HG03521 (cell line): ENCODE measurements at regions not wholly inside any gene's neighbourhood (a gene's known extent, or its start where the extent isn't known, plus 50 kb on each side); places are given as distances from the start of the nearest gene placed in this dataset.
"Not testable (repeated sequence)": the region's sequence is repeated elsewhere in the genome, so short reads cannot be mapped to it uniquely, and the experiment has no call there.

Experiments used
- ATAC-seq: cut with Tn5 transposase; IDR thresholded peaks from one replicate; pipeline ENCODE4 v1.9.1; 2021; ENCODE audit warnings: mild to moderate bottlenecking, moderate library complexity; ENCODE audit not compliant: unreplicated experiment

- ATAC-seq = no peak
These were observed 79.6 kb upstream of the LAPTM4A start for GRCh38 chr2:20130821-20131645.

- ATAC-seq = no peak
These were observed 78.7 kb upstream of the LAPTM4A start for GRCh38 chr2:20130160-20130560.

GRCh38 chr2:20129331-20130159 lies 78.1 kb upstream of the LAPTM4A start:
- ATAC-seq = no peak

DNA sequence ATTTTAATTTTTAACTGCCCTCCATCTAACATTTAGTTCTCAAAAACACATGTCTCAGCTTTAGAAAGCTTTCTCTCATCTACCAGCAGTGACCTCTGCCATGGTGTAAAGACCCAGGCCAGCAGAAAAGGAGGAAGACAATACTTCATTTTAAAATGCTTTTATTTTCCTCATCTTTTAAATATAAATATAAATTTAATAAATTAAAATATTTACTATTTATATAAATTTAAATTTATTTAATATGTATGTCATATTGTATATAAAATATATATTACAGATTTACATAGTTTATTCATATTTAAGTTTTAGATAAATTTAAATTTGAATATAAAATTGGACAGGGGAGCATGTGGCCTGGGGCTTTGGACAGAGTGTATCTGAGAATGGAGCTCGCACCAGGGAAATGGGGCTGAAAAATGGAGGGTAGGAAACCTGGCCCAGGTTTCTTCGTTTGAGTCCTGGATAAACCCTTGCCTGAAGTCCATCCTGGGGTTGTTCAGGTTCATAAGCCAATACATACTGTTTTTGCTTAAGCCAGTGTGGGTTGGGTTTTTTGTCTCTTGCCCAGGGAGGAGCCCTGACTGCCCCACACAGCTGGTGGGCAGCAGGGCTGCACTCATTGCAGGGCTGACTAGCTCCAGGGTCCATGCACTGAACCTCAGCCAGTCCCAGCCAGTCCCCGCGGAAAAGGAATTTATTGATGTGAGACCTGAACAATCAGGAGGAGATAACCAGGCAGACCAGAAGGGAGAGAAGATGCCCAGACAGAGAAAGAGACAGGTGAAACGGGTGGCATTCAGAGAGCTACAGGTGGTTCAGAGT lies 77.3 kb upstream of the LAPTM4A start:
- no peak for ATAC-seq

- no peak for ATAC-seq
These were observed 75.0 kb upstream of the LAPTM4A start for GRCh38 chr2:20126469-20126868.

DNA sequence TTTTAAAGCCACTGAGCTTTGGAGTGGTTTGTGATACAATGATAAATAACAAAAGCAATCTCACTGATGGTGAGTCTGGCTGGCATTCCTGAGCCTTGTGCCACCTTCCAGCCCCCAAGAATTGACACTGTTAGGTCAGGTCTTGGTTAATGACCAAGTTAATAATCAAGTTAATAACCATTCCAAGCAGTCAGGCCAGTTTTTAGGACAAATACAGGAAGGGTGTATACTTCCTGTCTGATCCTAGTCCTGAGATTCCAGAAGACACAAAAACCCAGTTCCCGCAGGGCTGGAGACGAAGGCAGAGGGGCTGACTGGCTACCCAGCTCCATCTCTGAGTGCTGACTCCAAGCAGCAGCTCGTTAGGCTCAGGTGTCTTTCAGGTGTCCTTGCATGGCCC lies 74.6 kb upstream of the LAPTM4A start:
- ATAC-seq = no peak

GRCh38 chr2:20125616-20126015 lies 74.2 kb upstream of the LAPTM4A start:
- no peak for ATAC-seq

DNA sequence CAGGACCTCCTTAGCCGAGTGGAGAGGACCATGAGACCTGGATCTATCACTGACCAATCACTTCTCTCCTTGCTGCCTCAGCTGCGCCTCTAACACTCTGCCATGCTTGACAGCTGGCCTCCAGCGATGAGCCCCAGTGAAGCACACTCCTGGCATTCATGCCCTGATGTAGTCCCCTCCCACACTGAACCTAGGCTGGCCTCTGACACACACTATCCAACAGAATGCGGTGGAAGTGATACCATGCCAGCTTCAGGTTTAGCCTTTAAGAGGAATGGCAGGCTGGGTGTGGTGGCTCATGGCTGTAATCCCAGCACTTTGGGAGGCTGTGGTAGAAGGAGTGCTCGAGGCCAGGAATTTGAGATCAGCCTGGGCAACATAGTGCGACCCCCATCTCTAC lies 73.7 kb upstream of the LAPTM4A start:
- ATAC-seq = no peak

- ATAC-seq = no peak
These were observed 72.6 kb upstream of the LAPTM4A start for GRCh38 chr2:20123871-20124594.

- ATAC-seq = no peak
These were observed 71.4 kb upstream of the LAPTM4A start for GRCh38 chr2:20122864-20123263.

- ATAC-seq = no peak
These were observed 69.4 kb upstream of the LAPTM4A start for GRCh38 chr2:20120569-20121416.

DNA sequence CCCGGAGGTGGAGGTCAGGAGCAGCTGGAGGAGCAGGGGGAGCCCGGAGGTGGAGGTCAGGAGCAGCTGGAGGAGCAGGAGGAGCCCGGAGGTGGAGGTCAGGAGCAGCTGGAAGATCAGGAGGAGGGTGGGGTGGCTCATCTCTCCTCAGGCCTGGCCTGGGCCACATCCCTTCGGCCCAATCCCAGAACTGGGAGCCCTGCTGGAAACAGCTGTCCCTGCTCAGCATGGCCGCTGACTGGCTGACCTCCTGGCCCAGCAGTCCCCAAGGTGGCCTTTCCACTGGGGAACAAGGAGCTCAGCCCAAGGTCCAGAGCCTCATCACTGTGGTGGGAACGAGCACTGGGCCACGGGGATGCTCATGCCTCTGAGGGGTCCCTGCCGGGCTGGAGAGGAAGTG lies 66.6 kb upstream of the LAPTM4A start:
- ATAC-seq = no peak

DNA sequence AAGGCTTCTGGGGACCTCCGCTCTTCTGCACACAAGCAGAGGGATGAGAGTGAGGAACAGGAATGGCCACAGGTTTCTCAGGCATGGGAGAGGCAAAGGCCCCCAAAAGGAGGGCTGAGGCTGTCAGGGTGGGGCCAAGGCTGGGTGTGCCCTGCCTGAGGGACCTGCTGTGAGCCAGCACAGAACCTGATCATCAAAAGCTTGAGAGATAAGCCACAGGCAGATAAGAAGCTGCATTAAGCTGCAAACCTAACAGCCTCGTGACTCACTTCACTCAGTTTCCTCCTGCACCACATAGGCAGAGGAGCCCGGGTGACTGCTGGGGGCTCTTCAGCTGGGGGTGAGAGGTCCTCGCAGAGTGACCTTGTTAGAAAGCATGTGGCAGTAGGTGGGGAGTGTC lies 64.5 kb upstream of the LAPTM4A start:
- no peak for ATAC-seq

DNA sequence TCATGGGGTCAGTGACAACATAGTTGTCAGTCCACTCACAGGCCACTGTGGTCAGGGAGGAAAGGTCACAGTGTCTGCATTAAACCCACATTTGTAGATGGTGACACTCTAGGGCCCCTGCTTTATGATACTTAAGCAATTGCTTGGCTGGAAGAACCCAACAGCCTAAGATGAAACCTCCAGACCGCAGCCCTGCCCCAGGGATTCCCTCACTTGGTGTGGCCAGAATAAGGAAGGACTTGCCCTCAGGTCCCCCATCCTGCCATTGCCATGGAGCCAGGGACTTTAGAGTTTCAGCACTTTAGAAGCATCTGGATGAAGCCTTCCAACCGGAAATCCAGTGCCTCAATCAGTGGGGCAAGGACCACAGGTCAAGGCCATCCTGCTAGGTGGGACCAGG lies 63.9 kb upstream of the LAPTM4A start:
- ATAC-seq = no peak

DNA sequence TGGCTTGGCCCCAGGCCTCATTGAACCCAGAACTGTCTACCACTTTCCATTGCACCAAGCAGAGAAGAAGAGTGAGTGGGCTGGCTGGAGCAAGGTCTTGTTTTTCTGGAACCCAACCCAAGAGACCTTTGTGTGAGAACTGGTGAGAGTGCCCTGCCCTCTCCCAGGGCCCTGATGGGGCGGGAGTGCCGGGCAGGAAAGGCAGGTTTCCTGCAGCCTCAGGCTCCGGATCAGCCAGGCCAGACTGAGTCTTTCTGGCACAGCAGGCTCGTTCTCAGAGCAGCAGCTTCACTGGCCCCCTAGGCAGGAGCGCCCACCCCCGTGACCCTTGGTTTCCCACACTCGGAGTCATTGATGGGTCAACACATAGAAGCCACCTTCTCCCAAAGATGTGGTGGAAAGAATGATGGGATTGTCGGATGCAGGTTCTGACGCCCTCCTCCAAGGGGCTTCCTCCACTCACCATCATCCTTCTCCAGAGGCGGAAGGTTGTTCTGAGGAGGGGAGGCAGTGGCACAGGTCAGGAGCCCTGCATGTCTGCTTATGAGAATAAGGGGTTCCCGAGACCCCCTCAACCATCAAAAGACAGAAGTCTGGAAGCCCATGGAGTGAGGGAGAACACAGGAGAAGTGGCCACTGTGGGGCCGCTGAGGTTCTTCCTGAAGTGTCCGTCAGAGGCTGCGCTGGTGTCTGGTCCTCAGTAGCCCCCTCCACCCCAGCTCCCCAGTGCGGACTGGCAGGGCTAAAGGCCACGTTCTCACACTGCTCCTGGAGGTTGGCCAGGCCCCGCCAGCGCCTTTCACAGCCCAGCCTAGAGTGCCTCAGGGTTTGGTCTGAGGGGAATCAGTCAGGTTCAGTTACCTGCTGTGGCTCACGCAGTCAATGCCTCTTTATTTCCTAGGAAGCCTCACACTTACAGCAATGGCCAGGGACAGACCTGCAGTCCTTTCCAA lies 62.8 kb upstream of the LAPTM4A start:
- ATAC-seq = no peak

GRCh38 chr2:20113004-20113796 lies 61.8 kb upstream of the LAPTM4A start:
- ATAC-seq = no peak

- not testable (repeated sequence) for ATAC-seq
These were observed 60.9 kb upstream of the LAPTM4A start for GRCh38 chr2:20112361-20112760.
